GM23248 (cell line): ENCODE measurements at regions not wholly inside any gene's neighbourhood (a gene's known extent, or its start where the extent isn't known, plus 50 kb on each side); places are given as distances from the start of the nearest gene placed in this dataset.

Experiments
- EZH2 ChIP-seq: fragments of 200-600 bp; sonication (generic); IDR thresholded peaks from 2 replicates; pipeline ENCODE4 v1.6.1; 2018; ENCODE audit warnings: antibody characterized with exemption, mild to moderate bottlenecking; ENCODE audit not compliant: insufficient read depth, poor library complexity, severe bottlenecking
- EZH2phosphoT487 ChIP-seq: fragments of 200-600 bp; sonication (generic); IDR thresholded peaks from 2 replicates; pipeline ENCODE4 v1.6.1; 2018; ENCODE audit warnings: antibody characterized with exemption, moderate library complexity, mild to moderate bottlenecking, low read depth; ENCODE audit not compliant: insufficient read depth

DNA sequence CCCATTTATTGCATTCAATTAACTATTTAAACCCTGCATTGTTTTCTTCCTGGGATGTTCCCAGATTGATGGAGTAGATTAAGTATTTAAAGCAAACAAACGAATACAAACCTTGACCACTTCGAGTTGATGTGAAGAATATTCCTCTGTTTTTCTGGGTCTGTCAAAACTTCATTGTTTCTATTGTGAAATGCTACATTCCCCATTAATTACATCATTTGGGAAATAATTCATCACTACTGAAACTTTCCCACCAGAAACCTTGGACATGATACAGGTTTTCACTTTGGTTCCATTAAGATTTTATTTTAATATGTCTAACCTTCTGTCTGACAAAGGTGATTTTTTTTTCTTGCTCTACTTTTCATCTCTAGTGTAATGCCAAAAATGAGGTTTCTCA lies 365.1 kb upstream of the ETAA1 start:
- TF ChIP-seq EZH2 (no peak), EZH2phosphoT487 (no peak)
